ENCODE measurements at regions not wholly inside any gene's neighbourhood (a gene's known extent, or its start where the extent isn't known, plus 50 kb on each side); places are given as distances from the start of the nearest gene placed in this dataset.

GRCh38 chr3:178147001-178147400 is 389.2 kb upstream of the KCNMB2 start:
- DNase-seq, result no peak

DNA sequence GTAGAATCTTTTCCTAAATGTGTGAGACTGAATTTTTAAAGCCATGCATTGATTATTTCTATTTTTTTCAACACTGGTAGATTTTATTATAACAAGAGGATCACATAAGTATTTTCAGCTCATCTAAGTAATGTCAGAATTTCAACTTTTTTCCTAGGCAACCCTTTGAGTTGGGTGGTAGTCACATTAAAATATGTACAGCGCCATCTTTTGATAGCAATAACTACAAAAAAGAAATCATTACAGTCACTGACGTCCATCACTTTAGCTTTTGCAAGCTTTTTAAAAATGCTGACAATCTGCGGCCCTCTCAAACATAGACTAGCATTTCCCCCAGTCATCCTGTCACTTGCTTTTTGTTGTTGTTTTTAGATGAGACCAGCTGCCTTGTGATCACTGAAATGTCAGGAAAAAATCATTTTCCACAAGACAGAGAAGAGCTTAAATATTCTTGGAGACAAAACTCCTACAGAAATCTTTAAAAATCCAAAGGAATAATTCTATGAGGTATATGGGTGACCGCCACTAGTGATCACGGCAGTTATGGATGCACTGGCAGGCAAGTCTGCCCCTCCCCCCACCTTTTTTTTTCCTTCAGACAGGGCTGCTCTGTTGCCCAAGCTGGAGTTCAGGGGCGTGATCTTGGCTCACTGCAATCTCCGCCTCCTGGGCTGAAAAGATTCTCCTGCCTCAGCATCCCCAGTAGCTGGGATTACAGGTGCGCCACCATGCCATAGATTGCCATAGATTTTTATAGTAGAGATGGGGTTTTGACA is 384.0 kb upstream of the KCNMB2 start:
- DNase-seq, result no peak

GRCh38 chr3:178152988-178153387 is 383.2 kb upstream of the KCNMB2 start:
- DNase-seq, result no peak

DNA sequence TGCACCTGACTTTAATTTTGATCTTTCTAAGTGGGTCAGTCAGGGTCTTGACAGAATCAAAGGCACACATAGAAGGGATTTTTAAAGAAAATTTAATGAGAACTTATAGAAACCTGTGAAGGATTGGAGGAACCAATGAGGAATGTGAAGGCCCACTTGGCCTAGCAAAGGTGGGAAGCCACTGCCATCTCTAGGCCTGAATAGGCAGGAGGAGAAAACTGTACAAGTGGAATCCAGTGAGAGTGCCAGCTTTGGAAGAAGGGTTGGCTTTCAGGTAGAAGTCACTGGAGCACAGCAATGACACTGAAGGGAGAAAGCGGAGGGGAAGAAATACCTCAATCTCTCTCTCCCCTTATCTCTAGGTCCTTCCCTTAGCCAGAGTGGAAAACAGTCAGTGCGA is 380.7 kb upstream of the KCNMB2 start:
- no peak for DNase-seq

DNA sequence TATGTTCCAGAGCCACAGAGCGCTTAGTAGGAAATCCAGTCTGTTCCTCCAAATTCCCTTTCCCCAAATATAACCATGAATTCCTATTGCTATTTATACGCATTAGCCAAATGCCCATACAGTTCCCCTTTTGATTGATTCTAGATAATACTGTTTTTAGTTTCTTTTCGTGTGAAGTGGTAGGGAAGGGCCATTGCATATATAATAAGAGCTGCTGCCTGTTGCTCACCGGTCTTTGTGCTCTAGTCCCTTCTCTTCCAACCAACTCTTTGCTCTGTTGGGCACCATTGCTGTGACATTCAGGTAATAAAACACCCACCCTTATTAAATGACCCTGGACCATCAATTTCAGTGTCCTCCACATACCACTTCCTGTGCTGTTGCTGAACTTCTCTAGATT is 379.9 kb upstream of the KCNMB2 start:
- no peak for DNase-seq

DNA sequence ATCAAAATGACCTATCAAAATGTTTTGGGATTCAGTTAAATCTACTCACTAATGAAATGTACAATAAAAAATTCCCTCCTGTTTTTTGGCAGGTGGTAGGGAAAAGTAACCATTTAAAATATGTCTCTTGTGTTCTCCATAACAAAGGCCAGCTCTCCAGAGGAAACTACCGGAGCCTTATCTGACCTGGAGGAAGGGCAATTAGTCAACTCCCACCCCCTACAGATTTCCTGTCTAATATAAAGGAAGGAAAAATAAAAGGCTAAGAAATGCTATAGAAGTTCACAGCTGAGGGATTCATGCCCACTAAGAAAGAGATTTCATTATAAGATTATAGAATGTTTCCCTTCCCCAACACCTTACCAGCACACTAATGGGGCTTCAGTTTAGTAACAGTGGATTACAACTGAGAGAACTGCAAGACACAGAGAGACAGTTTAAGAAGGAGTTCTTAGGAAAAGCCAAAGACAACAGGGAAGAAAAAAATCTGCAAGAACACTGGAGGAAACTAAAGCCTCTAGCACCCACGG is 376.5 kb upstream of the KCNMB2 start:
- DNase-seq, result no peak

- DNase-seq, result no peak
Measured at GRCh38 chr3:178169421-178169820, 366.8 kb upstream of the KCNMB2 start.

DNA sequence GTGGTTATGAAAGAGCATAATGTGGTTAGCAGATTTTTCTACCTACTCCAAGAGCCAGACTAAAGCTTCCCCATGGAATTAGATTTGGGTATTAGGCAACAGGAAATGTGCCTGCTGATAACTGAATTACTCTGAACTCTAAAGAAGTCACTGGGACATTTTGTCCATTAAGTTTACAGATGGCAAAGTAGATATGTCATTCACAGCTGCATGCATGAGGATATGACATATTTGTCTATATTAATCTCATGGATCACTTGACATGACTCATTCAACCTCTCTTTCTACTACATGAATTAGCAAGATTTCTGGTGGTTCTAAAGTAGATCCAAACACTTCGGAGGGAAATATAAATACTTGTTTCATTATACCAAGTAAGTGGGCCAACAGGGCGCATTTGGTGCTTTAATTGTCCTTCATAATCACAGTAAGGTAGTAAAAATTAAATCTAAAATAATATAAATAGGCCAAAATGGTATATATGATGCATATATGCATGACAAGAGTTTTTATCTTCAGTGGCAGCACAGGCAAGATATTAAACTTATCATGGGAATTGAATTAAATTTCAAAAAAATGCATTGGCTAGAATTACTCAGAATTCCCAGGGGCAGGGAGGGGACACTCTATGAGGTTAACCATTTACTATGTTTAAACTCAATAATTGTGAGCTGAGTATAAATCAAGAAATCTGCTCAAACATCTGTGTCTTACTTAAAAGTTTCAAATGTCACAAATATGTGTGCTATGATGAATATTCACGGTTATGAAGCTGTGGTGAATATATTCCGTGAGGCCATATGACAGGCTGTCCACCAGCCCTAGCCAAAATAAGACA is 365.3 kb upstream of the KCNMB2 start:
- DNase-seq, result no peak

GRCh38 chr3:178172121-178172520 is 364.1 kb upstream of the KCNMB2 start:
- no peak for DNase-seq

DNA sequence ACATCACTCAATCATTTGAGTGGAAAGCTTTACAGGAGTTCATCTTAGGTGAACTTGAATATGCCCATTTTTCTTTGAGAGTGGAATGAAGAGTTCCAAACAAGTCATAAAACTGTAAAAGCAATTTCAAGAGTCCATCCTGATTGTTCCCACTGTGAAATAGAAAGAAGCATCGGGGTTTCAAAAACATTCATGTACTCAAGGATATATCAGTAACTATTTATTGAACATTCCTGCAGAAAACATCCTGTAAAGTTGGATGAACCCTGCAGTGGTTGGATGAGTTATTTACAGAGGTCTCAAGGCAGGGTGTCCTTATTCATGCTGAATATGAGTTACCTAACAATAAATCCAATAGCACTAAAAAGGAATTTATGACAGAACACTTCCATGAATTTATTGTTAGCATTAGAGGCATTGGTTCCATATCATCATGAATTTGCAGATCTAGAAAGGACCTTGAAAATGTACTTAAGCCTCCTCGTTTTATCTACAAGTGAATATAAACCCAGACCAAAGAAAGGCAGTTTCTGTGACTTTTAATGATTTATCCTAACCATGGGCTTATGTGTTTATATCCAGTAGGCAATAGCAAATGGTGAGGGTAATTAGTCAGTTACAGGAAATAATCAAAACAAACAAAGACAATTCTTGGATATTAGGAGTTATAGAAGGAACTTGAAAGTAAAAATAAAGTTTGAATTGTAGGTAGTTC is 361.9 kb upstream of the KCNMB2 start:
- DNase-seq, result no peak

- no peak for DNase-seq
Measured at GRCh38 chr3:178181088-178181487, 355.1 kb upstream of the KCNMB2 start.

DNA sequence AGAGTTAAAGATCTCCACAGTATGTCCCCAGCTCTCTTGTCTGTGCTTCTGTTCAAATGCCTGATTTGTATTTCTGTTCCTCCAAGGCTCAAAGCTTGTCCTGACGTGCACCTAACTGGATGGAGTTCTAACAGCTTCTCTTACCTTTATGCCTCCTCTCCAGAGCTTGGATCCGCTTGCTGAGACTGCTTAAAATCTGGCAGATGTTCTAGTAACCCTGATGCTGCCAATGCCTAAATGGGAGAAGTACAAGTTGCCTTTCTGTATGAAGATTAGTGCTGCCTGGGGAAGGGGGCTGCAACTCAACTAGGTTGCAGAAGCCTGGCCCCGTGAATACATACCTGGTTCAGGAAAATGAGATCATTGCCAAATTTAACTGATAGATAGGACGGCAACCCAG is 354.5 kb upstream of the KCNMB2 start:
- no peak for DNase-seq

GRCh38 chr3:178182337-178182779 is 353.9 kb upstream of the KCNMB2 start:
- DNase-seq, result no peak

DNA sequence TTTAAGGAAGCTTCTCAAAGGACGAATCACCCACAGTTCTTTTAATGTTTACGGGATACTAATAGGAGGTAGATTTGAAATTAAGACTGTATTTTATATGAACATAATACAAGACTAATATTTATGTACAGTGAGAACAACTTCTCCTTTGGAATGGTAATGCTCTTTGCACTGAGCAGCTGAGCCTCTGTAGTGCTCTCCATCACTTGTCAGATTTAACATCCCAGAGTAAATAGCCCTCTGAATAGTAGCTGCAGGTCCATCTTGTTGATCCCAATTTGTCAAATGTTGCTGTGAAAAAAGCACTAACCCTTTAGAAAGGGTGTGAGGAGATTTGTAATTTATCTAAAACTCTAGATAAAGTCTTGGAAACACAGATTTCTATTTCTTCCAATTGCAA is 351.4 kb upstream of the KCNMB2 start:
- DNase-seq, result no peak

GRCh38 chr3:178186666-178187065 is 349.6 kb upstream of the KCNMB2 start:
- DNase-seq, result no peak

GRCh38 chr3:178189854-178190253 is 346.4 kb upstream of the KCNMB2 start:
- DNase-seq, result no peak

- DNase-seq, result no peak
Measured at GRCh38 chr3:178193846-178194245, 342.4 kb upstream of the KCNMB2 start.

DNA sequence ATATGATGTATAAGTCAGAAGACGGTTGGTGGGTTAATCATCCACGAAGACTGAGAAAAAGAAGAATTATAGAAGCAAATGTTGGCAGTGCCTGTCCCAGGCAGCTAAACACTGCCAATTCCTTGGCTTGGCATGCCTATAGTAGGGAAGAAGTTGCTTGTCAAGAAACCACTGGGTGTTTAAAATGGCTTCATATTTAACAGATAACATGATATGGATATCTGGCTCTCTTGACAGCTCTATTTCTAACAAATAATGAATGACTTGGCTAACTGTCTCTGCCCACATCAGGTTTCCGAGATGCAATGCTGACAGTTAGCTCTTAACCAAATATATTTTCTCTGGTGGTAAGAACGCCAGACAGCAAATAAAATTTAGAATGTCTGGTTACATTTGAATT is 341.7 kb upstream of the KCNMB2 start:
- DNase-seq, result no peak

- DNase-seq, result no peak
Measured at GRCh38 chr3:178195824-178196223, 340.4 kb upstream of the KCNMB2 start.

DNA sequence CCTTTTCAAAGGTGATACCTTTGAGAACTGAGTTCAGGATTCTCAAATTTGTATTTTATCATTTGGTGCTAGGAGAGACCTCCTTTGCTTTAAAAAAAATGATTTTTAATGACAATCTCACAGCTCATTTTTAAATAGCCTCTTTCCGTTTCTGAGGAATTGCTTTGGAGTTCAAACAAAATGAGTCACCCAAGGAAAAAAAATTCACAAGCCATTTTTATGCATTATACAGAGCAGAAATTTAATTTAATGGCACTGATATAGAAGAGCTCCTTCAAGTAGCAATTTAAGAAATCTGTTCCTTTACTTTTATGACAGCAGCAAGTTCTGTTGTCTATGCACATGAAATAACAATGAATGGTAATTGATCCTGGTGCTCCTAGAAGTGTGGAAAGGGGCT is 337.9 kb upstream of the KCNMB2 start:
- no peak for DNase-seq

DNA sequence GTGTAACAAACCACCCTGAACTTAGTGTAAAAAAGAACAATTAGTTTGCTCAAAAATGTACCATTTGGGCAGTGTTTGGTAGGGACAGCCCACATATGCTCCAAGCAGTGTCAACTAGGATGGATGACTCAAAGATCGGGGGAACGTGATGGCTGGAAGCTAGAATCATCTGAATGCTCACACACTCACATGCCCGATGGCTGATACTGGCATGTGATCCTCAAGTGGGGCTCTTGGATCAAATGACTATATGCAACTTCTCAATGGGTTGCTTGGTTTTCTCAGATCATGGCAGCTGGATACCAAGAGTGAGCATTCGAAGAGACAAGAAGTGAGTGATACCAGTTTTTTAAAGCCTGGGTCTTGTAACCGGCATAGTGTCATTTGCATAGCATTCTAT is 335.9 kb upstream of the KCNMB2 start:
- DNase-seq, result no peak

- DNase-seq, result no peak
Measured at GRCh38 chr3:178201714-178202113, 334.5 kb upstream of the KCNMB2 start.

GRCh38 chr3:178202194-178202593 is 334.0 kb upstream of the KCNMB2 start:
- no peak for DNase-seq

All from NCI-H2029 (cell line).